ENCODE measurements at regions not wholly inside any gene's neighbourhood (a gene's known extent, or its start where the extent isn't known, plus 50 kb on each side); places are given as distances from the start of the nearest gene placed in this dataset.
A peak's percentile ranks its signal among the peaks of the same experiment; 100 is the strongest.

DNA sequence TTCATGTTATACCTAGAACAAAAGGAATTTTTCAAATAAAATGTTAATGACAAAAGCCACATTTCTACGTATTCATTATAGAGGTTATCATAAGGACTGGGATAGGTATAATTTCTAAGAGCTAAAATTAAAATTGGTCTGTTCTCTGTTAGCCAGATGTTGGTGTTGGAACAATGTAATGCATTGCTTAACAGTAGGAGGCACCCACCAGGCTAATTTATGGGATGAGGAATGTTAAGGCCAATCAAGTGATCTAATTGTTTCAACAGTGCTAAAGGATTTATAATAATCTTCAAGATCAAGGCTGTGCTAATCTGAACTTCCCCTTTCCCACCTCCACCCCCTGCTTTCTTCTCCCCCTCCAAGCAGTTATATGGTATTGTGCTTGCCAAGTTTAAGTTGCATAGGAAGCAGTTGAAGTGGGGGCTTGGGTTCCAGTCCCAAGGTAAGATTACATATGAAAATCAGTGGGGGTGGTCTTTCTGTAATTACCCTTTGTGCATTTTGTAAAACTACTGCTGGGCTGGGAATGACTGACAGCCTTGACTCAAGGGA lies 89.2 kb upstream of the BACH2 start:
- TF ChIP-seq, protein P1, sequence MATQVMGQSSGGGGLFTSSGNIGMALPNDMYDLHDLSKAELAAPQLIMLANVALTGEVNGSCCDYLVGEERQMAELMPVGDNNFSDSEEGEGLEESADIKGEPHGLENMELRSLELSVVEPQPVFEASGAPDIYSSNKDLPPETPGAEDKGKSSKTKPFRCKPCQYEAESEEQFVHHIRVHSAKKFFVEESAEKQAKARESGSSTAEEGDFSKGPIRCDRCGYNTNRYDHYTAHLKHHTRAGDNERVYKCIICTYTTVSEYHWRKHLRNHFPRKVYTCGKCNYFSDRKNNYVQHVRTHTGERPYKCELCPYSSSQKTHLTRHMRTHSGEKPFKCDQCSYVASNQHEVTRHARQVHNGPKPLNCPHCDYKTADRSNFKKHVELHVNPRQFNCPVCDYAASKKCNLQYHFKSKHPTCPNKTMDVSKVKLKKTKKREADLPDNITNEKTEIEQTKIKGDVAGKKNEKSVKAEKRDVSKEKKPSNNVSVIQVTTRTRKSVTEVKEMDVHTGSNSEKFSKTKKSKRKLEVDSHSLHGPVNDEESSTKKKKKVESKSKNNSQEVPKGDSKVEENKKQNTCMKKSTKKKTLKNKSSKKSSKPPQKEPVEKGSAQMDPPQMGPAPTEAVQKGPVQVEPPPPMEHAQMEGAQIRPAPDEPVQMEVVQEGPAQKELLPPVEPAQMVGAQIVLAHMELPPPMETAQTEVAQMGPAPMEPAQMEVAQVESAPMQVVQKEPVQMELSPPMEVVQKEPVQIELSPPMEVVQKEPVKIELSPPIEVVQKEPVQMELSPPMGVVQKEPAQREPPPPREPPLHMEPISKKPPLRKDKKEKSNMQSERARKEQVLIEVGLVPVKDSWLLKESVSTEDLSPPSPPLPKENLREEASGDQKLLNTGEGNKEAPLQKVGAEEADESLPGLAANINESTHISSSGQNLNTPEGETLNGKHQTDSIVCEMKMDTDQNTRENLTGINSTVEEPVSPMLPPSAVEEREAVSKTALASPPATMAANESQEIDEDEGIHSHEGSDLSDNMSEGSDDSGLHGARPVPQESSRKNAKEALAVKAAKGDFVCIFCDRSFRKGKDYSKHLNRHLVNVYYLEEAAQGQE (IDR thresholded peaks at IDR 0.05; ENCODE audit: insufficient replicate concordance, low read depth): no peak
- peak; percentile 5; the same call in 1 of the 2 replicates for TF ChIP-seq SPI1 (IDR thresholded peaks at IDR 0.05; ENCODE audit: borderline replicate concordance, low read depth)
- Histone ChIP-seq H3K27me3 (ENCODE audit: insufficient read depth, poor library complexity, severe bottlenecking) (no peaks in the 10 kb centered on the region), H3K27ac (replicated peaks) (no peak overlapping the region), H3K4me3 (replicated peaks; ENCODE audit: insufficient read depth, low read length) (no peak overlapping the region)
- DNase-seq (ENCODE audit: low read depth in 1 of 2, low spot score in 1 of 2): no peak

DNA sequence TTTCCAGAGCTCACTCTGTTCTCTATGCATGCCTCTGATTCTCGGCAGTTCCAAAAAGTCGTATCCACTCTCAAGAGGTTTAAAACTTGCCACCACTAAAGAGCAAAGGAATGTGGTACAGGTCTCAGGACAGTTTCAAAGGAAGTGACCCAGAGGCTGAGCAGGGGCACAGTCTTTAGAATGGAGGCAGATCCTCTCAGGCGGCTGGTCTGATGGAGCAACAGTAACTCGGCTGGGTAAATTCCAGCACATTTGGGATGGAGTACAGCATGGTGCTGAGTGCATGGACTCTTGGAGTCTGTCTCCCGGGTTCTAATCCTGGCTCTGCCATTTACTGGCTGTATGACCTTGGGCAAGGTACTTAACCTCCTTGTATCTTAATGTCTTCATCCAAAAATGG lies 88.1 kb upstream of the BACH2 start:
- no peaks in the 10 kb centered on the region for H3K27me3 ChIP-seq (ENCODE audit: insufficient read depth, poor library complexity, severe bottlenecking)
- DNase-seq (ENCODE audit: low read depth in 1 of 2, low spot score in 1 of 2): no peak
- H3K27ac ChIP-seq (replicated peaks): no peak overlapping the region
- TF ChIP-seq POLR2AphosphoS5 (IDR thresholded peaks at IDR 0.05; ENCODE audit: low read depth): no peak
- TF ChIP-seq, protein P2, sequence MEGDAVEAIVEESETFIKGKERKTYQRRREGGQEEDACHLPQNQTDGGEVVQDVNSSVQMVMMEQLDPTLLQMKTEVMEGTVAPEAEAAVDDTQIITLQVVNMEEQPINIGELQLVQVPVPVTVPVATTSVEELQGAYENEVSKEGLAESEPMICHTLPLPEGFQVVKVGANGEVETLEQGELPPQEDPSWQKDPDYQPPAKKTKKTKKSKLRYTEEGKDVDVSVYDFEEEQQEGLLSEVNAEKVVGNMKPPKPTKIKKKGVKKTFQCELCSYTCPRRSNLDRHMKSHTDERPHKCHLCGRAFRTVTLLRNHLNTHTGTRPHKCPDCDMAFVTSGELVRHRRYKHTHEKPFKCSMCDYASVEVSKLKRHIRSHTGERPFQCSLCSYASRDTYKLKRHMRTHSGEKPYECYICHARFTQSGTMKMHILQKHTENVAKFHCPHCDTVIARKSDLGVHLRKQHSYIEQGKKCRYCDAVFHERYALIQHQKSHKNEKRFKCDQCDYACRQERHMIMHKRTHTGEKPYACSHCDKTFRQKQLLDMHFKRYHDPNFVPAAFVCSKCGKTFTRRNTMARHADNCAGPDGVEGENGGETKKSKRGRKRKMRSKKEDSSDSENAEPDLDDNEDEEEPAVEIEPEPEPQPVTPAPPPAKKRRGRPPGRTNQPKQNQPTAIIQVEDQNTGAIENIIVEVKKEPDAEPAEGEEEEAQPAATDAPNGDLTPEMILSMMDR (IDR thresholded peaks at IDR 0.05; ENCODE audit: insufficient read depth, low read length): no peak
- TF ChIP-seq GABPA (IDR thresholded peaks at IDR 0.05; ENCODE audit: low read depth): no peak
- TF ChIP-seq SPI1 (IDR thresholded peaks at IDR 0.05; ENCODE audit: borderline replicate concordance, low read depth): no peak
- TF ChIP-seq, protein P1 (IDR thresholded peaks at IDR 0.05; ENCODE audit: insufficient replicate concordance, low read depth): no peak
- no peak overlapping the region for H3K4me3 ChIP-seq (replicated peaks; ENCODE audit: insufficient read depth, low read length)

DNA sequence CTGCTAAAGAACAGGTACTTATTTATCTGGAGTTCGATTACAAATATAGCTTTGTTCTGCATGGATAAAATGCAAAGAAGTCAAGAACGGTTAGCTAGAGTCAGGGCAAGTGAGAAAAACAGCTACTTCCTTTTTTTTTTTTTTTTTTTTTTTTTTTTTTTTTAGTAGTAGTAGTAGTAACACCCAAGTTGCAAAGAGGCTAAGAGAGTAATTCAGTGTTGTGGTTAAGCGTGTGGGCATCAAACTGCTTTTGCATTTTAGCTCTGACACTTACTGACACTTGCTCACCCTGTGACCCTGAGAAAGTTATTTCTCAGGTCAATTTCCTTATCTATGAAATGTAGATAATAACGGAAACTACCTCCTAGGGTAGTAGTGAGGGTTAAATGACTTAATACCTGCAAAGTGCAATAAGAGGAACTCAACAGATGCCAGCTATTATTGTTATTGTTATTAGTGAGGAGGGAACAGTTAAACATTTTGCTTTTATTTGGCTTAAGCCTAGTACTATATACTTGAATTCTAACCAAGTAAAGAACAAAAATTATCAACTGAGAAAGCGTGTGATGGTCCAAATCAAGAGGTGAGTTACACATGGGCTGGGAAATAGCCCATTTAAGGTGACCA lies 86.7 kb upstream of the BACH2 start:
- DNase-seq (ENCODE audit: low read depth in 1 of 2, low spot score in 1 of 2): peak in 1 of 2 experiments; percentile 41
- H3K27ac ChIP-seq (replicated peaks): 0 out of 2 replicates have a peak overlapping the region, but pooled peaks have one; percentile 2
- no peak overlapping the region for H3K4me3 ChIP-seq (replicated peaks; ENCODE audit: insufficient read depth, low read length)
- TF ChIP-seq GABPA (IDR thresholded peaks at IDR 0.05; ENCODE audit: low read depth) (no peak), SPI1 (IDR thresholded peaks at IDR 0.05; ENCODE audit: borderline replicate concordance, low read depth) (peak; percentile 52)
- H3K27me3 ChIP-seq (ENCODE audit: insufficient read depth, poor library complexity, severe bottlenecking): no peaks in the 10 kb centered on the region

DNA sequence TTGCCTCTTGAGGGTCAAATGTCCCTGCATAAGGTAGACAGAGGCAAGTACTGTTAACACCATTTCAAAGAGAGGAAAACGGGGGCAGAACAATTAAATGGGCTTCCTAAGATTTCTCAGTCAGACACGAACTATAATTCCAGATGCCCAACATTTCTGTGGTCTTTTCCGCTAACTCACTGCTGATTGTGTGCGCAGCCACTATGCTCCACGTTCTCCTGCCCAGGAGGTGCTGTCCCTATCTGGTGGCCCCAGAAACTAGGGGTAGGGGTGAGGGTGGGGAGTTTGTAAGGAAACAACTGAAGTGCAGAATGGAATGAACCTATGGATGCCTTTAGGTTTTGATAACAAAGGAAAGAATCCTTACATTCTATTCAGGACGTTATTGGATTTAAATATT lies 86.1 kb upstream of the BACH2 start:
- no peaks in the 10 kb centered on the region for H3K27me3 ChIP-seq (ENCODE audit: insufficient read depth, poor library complexity, severe bottlenecking)
- no peak for DNase-seq (ENCODE audit: low read depth in 1 of 2, low spot score in 1 of 2)
- H3K4me3 ChIP-seq (replicated peaks; ENCODE audit: insufficient read depth, low read length): no peak overlapping the region
- no peak overlapping the region for H3K27ac ChIP-seq (replicated peaks)
- TF ChIP-seq GABPA (IDR thresholded peaks at IDR 0.05; ENCODE audit: low read depth) (no peak), SPI1 (IDR thresholded peaks at IDR 0.05; ENCODE audit: borderline replicate concordance, low read depth) (no peak), POLR2AphosphoS5 (IDR thresholded peaks at IDR 0.05; ENCODE audit: low read depth) (no peak)
- TF ChIP-seq, protein P1 (IDR thresholded peaks at IDR 0.05; ENCODE audit: insufficient replicate concordance, low read depth): no peak
- TF ChIP-seq, protein P2 (IDR thresholded peaks at IDR 0.05; ENCODE audit: insufficient read depth, low read length): no peak
